ENCODE measurements at regions not wholly inside any gene's neighbourhood (a gene's known extent, or its start where the extent isn't known, plus 50 kb on each side); places are given as distances from the start of the nearest gene placed in this dataset.
"Not testable (repeated sequence)": the region's sequence is repeated elsewhere in the genome, so short reads cannot be mapped to it uniquely, and the experiment has no call there.

DNA sequence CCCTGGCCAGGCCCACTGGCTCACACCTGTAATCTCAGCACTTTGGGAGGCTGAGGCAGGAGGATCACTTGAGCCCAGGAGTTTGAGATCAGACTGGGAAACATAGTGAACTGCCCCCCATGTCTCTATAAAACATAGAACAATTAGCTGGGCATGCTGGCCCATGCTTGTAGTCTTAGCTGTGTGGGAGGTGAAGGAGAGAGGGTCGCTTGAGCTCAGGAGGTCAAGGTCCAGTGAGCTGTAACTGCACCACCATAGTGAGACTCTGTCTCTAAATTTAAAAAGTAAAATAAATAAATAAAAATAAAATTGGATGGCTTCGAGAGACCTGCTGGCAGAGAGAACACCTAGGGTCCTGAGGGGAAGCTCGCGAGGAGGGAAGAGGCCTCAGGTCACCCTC lies 69.9 kb upstream of the PARD3 start:
- H3K9me3 ChIP-seq, result no peaks in the 10 kb centered on the region
- H3K36me3 ChIP-seq, result no peaks in the 10 kb centered on the region
- H3K27ac ChIP-seq, result no peak overlapping the region
- ATAC-seq, result no peak
- DNase-seq, result no peak
- no peaks in the 10 kb centered on the region for H3K27me3 ChIP-seq
- in situ Hi-C loops (cut with MboI; ENCODE audit: low sequenced_read_pairs in 4 of 4), result no loop called here
- H3K4me1 ChIP-seq, result no peaks in the 10 kb centered on the region
- no peak overlapping the region for H3K4me3 ChIP-seq
- TF ChIP-seq POLR2A (IDR thresholded peaks at IDR 0.05) (no peak), CTCF (IDR thresholded peaks at IDR 0.05 in 4 of 5, conservative IDR thresholded peaks at IDR 0.05 in 1 of 5) (no peak)
- intact Hi-C loops (cut with DNase I; ENCODE audit: low total_unique reads), result no loop called here

DNA sequence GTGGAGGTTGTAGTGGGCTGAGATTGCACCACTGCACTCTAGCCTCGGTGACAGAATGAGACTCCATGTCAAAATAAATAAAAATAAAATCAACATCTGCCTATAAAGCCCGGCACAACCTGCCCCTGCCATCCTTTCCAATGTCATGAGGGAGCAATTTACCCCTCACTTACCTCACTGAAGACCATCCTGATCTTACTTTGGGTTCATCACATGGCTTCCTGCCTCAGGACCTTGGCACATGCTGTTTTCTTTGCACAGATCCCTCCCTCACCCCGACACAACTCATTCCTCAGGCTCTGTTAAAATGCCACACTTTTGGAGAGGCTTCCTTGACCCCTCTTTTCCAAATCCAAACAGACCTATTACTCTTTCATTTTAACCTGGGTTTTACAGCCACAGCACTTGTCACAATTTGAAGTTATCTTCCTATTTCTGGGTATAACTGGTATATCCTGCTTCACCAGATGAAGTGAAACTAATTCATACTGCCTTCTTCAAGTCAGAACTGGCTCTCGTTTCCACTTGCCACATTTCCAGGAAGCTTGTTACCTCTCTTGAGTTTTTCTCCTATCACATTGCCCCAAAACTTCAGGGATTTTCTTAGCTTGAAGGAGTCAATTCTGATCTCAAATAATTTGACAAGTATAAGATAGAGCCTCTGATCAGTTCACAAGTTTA lies 69.3 kb upstream of the PARD3 start:
- H3K4me3 ChIP-seq, result no peak overlapping the region
- H3K27ac ChIP-seq, result no peak overlapping the region
- no peak for TF ChIP-seq CTCF (IDR thresholded peaks at IDR 0.05 in 4 of 5, conservative IDR thresholded peaks at IDR 0.05 in 1 of 5)
- no peak for TF ChIP-seq POLR2A (IDR thresholded peaks at IDR 0.05)
- intact Hi-C loops (cut with DNase I; ENCODE audit: low total_unique reads) (no loop called here), in situ Hi-C loops (cut with MboI; ENCODE audit: low sequenced_read_pairs in 4 of 4) (no loop called here)
- H3K36me3 ChIP-seq, result no peaks in the 10 kb centered on the region
- no peaks in the 10 kb centered on the region for H3K9me3 ChIP-seq
- no peaks in the 10 kb centered on the region for H3K4me1 ChIP-seq
- no peaks in the 10 kb centered on the region for H3K27me3 ChIP-seq
- ATAC-seq, result no peak
- DNase-seq, result no peak

- ATAC-seq (no peak), DNase-seq (no peak)
- Histone ChIP-seq H3K9me3 (no peaks in the 10 kb centered on the region), H3K4me3 (no peak overlapping the region), H3K36me3 (no peaks in the 10 kb centered on the region), H3K27ac (no peak overlapping the region), H3K4me1 (no peaks in the 10 kb centered on the region), H3K27me3 (no peaks in the 10 kb centered on the region)
- TF ChIP-seq CTCF (IDR thresholded peaks at IDR 0.05 in 4 of 5, conservative IDR thresholded peaks at IDR 0.05 in 1 of 5), result no peak
- no peak for TF ChIP-seq POLR2A (IDR thresholded peaks at IDR 0.05)
- in situ Hi-C loops (cut with MboI; ENCODE audit: low sequenced_read_pairs in 4 of 4) (no loop called here), intact Hi-C loops (cut with DNase I; ENCODE audit: low total_unique reads) (no loop called here)
These were observed 65.7 kb upstream of the PARD3 start for GRCh38 chr10:34880817-34881216.

DNA sequence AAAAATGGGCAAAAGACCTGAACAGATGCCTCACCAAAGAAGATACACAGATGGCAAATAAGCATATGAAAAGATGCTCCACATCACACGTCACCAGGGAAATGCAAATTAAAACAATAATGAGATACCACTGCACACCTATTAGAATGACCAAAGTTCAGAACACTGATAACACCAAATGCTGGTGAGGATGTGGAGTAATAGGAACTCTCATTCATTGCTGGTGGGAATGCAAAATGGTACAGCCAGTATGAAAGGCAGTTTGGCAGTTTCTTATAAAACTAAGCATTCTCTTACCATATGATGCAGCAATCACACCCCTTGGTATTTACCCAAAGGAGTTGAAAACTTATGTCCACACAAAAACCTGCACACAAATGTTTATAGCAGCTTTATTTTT lies 63.6 kb upstream of the PARD3 start:
- intact Hi-C loops (cut with DNase I; ENCODE audit: low total_unique reads); ATAC-seq; in situ Hi-C loops (cut with MboI; ENCODE audit: low sequenced_read_pairs in 4 of 4): not testable (repeated sequence)

GRCh38 chr10:34875061-34875460 lies 60.0 kb upstream of the PARD3 start:
- DNase-seq (no peak), ATAC-seq (no peak)
- in situ Hi-C loops (cut with MboI; ENCODE audit: low sequenced_read_pairs in 4 of 4) (no loop called here), intact Hi-C loops (cut with DNase I; ENCODE audit: low total_unique reads) (no loop called here)
- TF ChIP-seq POLR2A (IDR thresholded peaks at IDR 0.05), result no peak
- TF ChIP-seq CTCF (IDR thresholded peaks at IDR 0.05 in 4 of 5, conservative IDR thresholded peaks at IDR 0.05 in 1 of 5), result no peak
- no peak overlapping the region for H3K27ac ChIP-seq
- H3K27me3 ChIP-seq, result no peaks in the 10 kb centered on the region
- no peak overlapping the region for H3K4me3 ChIP-seq
- no peaks in the 10 kb centered on the region for H3K9me3 ChIP-seq
- no peaks in the 10 kb centered on the region for H3K4me1 ChIP-seq
- no peaks in the 10 kb centered on the region for H3K36me3 ChIP-seq

More for the DNA sequence above, 63.6 kb upstream of the PARD3 start:
- not testable (repeated sequence) for H3K4me3 ChIP-seq, H3K27me3 ChIP-seq, DNase-seq, H3K4me1 ChIP-seq, H3K36me3 ChIP-seq, H3K27ac ChIP-seq, H3K9me3 ChIP-seq
